Bone marrow (tissue), 2 donors: ENCODE measurements at regions not wholly inside any gene's neighbourhood (a gene's known extent, or its start where the extent isn't known, plus 50 kb on each side); places are given as distances from the start of the nearest gene placed in this dataset.
"Not testable (repeated sequence)": the region's sequence is repeated elsewhere in the genome, so short reads cannot be mapped to it uniquely, and the experiment has no call there.

ENCODE experiments used
- DNase-seq, 2 donors: peaks; one replicate each; lab custom pipeline; 2025; lab: John Stamatoyannopoulos, UW

DNA sequence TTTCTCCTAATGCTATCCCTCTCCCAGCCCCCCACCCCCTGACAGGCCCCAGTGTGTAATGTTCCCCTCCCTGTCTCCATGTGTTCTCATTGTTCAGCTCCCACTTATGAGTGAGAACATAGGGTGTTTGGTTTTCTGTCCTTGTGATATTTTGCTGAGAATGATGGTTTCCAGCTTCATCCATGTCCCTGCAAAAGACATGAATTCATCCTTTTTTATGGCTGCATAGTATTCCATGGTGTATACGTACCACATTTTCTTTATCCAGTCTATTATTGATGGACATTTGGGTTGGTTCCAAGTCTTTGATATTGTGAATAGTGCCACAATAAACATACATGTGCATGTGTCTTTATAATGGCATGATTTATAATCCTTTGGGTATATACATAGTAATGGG is 704.2 kb downstream of the PLCL1 start:
- not testable (repeated sequence) for DNase-seq

GRCh38 chr2:198499539-198499938 is 695.1 kb downstream of the PLCL1 start:
- no peak for DNase-seq

DNA sequence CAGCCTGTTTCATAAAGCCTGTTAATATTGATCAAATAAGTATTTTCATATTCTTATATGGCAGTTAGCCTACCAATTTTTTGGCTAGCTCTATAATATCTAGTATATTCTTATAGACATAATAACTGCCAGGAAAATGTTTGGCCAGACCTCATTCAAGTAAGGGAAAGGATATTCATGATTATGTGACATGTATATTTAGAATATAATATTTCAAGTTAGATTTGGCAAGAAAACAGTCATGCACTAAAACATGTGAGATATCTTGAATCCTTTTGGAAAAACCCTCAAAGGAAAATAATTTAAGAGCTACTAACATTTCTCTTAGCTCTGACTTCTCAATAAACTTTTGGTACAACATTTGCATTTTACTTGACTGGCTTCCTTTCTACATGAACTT is 694.1 kb downstream of the PLCL1 start:
- no peak for DNase-seq

- DNase-seq: no peak
Measured at GRCh38 chr2:198498048-198498447, 693.7 kb downstream of the PLCL1 start.

- no peak for DNase-seq
Measured at GRCh38 chr2:198494931-198495330, 690.5 kb downstream of the PLCL1 start.

- no peak for DNase-seq
Measured at GRCh38 chr2:198490748-198491147, 686.4 kb downstream of the PLCL1 start.

GRCh38 chr2:198488964-198489363 is 684.6 kb downstream of the PLCL1 start:
- DNase-seq: no peak

- DNase-seq: no peak
Measured at GRCh38 chr2:198483051-198483450, 678.7 kb downstream of the PLCL1 start.

DNA sequence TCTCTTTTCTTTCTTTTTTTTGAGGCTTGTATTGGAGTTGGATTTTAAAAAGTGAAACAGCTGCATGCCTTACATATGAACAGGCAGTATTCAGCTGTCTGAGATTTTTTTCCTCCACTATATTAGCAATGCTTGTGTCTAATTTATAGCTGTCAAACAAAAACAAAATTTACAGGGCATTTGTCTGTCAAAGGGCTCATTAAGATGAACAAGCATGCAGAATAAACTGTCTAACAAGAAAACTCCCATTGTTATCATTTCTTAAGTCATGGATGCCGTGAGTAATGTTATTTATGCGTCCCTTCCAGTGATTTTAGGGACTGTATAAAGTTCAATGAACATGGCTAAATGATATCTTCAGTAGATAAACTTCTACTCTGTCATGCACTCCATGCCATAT is 674.7 kb downstream of the PLCL1 start:
- no peak for DNase-seq

DNA sequence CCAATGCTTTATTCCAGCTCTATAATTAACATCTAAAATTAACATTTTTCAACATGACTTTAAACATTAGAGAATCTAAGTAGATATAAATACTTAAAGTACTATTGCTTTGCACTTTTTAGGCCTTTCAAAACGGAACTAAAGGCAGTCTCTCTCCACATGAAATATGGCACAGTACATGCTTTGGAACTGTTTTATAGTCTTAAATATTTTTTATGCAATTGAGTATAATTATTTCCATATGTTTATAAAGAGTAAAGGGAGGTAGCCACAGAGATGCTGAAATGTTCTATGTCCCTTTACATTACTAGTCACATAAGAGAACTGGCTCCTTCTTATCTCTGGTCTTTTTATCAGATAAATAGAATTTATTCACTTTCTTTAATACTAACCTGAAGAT is 674.0 kb downstream of the PLCL1 start:
- DNase-seq: no peak

GRCh38 chr2:198476007-198476406 is 671.6 kb downstream of the PLCL1 start:
- DNase-seq: no peak

- DNase-seq: no peak
Measured at GRCh38 chr2:198471291-198471690, 666.9 kb downstream of the PLCL1 start.

- DNase-seq: no peak
Measured at GRCh38 chr2:198468136-198468535, 663.7 kb downstream of the PLCL1 start.

- DNase-seq: no peak
Measured at GRCh38 chr2:198465970-198466369, 661.6 kb downstream of the PLCL1 start.

DNA sequence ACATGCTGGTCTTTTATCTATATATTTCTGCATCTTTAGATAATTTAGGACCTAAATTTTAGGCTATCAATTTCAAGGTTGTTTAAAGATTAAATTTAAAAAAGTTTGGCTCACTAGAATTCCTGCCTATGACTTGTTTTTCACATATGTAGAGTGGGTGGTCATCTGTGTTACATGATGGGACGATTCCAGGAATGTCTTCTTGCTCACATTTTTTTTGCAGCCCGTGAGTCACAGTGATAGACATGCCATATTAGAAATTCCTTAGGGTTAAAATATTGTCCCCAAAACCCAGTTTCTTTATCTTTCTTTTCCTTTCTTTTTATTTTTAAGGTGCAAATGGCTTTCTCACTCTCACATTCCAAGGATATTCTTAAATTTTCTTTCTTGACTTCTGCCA is 652.0 kb downstream of the PLCL1 start:
- DNase-seq: no peak

- no peak for DNase-seq
Measured at GRCh38 chr2:198453866-198454265, 649.5 kb downstream of the PLCL1 start.

GRCh38 chr2:198452327-198452726 is 647.9 kb downstream of the PLCL1 start:
- no peak for DNase-seq

- no peak for DNase-seq
Measured at GRCh38 chr2:198448789-198449188, 644.4 kb downstream of the PLCL1 start.

DNA sequence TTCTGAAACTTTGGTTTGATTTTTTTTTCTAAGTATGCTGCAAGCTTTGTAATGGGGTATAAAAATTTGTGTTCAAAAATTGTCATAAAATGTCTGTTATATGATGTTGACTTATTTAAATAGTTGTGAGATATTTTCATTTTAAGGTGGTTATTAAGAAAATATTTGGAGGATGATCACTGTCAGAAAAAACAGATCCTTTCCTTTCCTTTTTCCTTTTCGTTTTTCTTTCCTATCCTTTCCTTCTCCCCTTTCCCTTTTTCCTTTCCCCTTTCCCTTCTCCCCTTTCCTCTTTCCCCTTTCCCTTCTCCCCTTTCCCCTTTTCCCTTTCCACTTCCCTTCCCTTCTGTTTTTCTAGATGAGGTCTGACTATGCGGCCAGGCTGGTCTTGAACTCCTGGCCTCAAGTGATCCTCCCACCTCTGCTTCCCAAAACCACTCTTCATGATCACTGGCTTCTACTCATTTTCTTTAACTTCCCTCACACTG is 640.5 kb downstream of the PLCL1 start:
- DNase-seq: no peak

- no peak for DNase-seq
Measured at GRCh38 chr2:198441901-198442300, 637.5 kb downstream of the PLCL1 start.

GRCh38 chr2:198441246-198441645 is 636.9 kb downstream of the PLCL1 start:
- no peak for DNase-seq

DNA sequence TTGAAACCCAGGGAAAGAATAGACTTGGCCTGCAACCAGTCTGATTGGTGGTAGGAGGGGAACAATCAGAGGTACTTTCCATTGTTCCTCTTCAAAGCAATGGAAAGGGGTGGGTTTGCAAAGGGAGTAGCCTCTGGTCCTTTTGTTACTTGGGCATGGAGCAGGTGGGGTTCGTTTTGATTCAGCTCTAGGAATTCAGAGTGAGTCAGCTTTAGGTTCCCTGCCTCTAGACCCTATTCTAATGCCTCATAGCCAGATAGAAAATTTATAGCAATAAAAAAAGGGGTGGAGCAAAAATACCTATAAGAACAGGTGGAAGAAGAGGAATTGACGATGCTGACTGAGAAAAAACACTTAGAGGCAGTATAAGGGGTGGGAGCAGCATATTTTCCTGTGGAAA is 636.4 kb downstream of the PLCL1 start:
- no peak for DNase-seq

GRCh38 chr2:198438331-198438730 is 633.9 kb downstream of the PLCL1 start:
- no peak for DNase-seq

DNA sequence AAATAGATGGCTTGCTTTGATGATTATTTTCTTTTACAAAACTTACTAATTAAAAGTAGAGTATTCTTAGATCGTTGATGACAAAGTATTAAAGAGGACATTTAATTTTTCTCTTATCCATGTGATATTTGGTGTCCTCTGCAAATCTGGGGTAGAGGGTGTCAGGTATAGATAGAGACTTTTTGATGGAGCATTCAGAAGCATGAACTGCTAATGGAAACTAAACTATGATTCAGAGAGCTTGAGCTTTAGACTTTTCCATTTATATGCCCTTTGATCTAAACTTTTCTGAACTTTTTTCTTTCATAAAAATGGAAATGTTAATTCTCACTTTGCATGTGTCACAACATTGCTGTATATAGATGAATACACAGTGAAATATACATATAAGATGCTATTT is 619.7 kb downstream of the PLCL1 start:
- DNase-seq: no peak

DNA sequence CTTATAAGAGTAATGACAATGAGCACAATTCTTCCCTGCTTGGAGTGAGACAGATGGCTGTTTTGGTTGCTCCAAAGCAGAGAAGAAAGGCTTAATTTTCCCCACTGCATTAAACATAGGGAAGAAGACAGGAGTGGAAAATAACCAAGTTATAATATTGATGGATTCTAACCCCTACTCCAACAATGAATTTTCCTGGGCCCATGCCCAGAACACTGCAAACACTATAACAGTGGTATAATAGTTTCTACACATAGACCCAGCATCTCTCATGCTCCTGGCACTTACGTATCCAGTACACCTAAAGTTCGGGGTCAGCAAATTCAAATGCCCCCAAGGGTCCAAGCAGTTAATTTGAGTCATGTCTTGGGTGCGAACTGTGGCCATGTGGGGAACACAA is 613.4 kb downstream of the PLCL1 start:
- no peak for DNase-seq
